GM12891 (cell line): ENCODE measurements at regions not wholly inside any gene's neighbourhood (a gene's known extent, or its start where the extent isn't known, plus 50 kb on each side); places are given as distances from the start of the nearest gene placed in this dataset.
"Not testable (repeated sequence)": the region's sequence is repeated elsewhere in the genome, so short reads cannot be mapped to it uniquely, and the experiment has no call there.

Source experiments
- DNase-seq: peaks from one replicate; pipeline ENCODE4 v3.0.0; 2011; ENCODE audit warnings: low spot score; ENCODE audit not compliant: insufficient read length
- FAIRE-seq: peaks from 2 replicates; lab custom pipeline; 2011; peaks lifted over from hg19 to GRCh38; lab: Jason Lieb, UNC
- PAX5 ChIP-seq: IDR thresholded peaks from 2 replicates; pipeline ENCODE4 v1.6.1; 2011; ENCODE audit warnings: low read length, moderate library complexity, mild to moderate bottlenecking; ENCODE audit not compliant: insufficient read depth, severe bottlenecking
- POLR2A ChIP-seq: IDR thresholded peaks from 2 replicates; pipeline ENCODE4 v1.6.1; 2011; ENCODE audit warnings: low read depth, low read length, control low read depth
- POLR2AphosphoS5 ChIP-seq: IDR thresholded peaks from 2 replicates; pipeline ENCODE4 v1.6.1; 2011; ENCODE audit warnings: low read depth, low read length, control low read depth
- POU2F2 ChIP-seq: IDR thresholded peaks from 2 replicates; pipeline ENCODE4 v1.6.1; 2011; ENCODE audit warnings: low read depth, mild to moderate bottlenecking, control low read depth, low read length, moderate library complexity
- SPI1 ChIP-seq: IDR thresholded peaks from 2 replicates; pipeline ENCODE4 v1.6.1; 2011; ENCODE audit warnings: low read depth, low read length, control low read depth
- TAF1 ChIP-seq: IDR thresholded peaks from 2 replicates; pipeline ENCODE4 v1.6.1; 2011; ENCODE audit warnings: low read depth, low read length, control low read depth

DNA sequence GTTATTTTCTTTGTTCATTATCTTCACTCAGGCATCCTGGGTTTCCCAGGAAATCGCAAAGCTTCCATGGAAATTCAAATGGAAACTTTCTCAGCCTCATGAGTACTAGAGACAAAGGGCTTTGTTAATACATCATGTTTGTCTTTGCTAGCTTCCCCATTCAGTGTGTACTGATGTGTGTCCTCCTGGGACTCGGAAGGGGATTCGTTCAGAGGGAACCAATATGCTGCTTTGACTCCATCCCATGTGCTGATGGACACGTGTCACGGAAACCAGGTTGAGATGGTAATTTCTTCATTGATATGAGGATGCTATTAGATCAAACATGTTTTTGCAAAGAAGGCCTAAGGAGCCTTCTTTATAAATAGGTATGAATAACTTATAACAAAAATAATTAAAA lies 87.0 kb upstream of the KCNAB1 start:
- no peak for FAIRE-seq
- DNase-seq = no peak
- no peak for TF ChIP-seq PAX5
- no peak for TF ChIP-seq POLR2AphosphoS5
- no peak for TF ChIP-seq SPI1
- TF ChIP-seq POU2F2 = no peak
- no peak for TF ChIP-seq POLR2A
- TF ChIP-seq TAF1 = no peak

DNA sequence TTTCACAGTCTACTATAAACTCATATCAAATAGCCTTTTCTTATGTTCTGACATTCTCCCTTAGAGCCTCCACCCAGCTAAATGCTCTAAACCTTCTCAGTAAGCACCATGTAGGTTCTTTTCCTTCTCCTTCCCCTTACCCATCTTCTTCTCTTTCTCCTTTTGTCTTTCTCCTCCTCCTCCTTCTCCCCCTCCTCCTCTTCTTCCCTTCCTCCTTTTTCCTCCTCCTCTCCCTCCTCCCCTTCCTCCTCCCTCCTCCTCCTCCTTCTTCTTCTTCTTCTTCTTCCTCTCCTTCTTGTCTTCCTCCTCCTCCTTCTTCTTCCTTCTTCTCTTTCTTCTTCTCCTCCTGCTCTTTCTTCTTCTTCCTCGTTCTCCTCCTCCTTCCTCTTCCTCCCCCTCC lies 85.2 kb upstream of the KCNAB1 start:
- DNase-seq (no peak), FAIRE-seq (no peak)
- TF ChIP-seq PAX5 (no peak), TAF1 (no peak), POLR2A (no peak), POU2F2 (no peak), SPI1 (no peak), POLR2AphosphoS5 (no peak)

GRCh38 chr3:156036258-156037053 lies 83.9 kb upstream of the KCNAB1 start:
- FAIRE-seq (no peak), DNase-seq (no peak)
- TF ChIP-seq SPI1 (no peak), POU2F2 (no peak), POLR2A (no peak), POLR2AphosphoS5 (no peak), TAF1 (no peak), PAX5 (no peak)

DNA sequence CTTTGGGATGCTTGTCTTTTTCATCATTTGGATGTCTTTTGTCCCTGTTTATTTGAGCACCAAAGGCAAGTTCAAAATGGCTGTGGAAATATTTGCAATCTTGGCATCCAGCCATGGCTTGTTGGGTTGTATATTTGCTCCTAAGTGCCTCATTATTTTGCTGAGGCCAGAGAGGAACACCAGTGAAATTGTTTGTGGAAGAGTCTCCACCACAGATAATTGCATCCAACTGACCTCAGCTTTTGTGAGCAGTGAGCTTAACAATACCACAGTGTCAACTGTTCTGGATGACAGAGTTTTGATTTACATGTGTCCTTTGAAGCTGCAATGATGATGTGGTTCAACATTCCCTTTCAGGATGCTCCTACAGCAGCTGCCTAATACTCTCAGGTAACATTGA lies 83.0 kb upstream of the KCNAB1 start:
- DNase-seq (no peak), FAIRE-seq (no peak)
- TF ChIP-seq PAX5 = no peak

- DNase-seq = no peak
- TF ChIP-seq PAX5 = no peak
- FAIRE-seq = no peak
Measured at GRCh38 chr3:156038869-156039268, 81.5 kb upstream of the KCNAB1 start.

GRCh38 chr3:156040041-156040440 lies 80.3 kb upstream of the KCNAB1 start:
- FAIRE-seq (no peak), DNase-seq (no peak)

DNA sequence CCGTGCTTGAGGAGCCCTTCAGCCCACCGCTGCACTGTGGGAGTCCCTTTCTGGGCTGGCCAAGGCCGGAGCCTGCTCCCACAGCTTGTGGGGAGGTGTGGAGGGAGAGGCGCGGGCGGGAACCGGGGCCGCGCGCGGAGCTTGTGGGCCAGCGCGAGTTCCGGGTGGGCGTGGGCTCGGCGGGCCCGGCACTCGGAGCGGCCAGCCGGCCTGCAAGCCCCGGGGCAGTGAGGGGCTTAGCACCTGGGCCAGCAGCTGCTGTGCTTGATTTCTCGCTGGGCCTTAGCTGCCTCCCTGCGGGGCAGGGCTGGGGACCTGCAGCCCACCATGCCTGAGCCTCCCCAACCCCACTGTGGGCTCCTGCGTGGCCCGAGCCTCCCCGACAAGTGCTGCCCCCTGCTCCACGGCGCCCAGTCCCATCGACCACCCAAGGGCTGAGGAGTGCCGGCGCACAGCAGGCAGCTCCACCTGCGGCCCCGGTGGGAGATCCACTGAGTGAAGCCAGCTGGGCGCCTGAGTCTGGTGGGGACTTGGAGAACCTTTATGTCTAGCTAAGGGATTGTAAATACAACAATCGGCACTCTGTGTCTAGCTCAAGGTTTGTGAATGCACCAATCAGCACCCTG lies 79.0 kb upstream of the KCNAB1 start:
- FAIRE-seq = not testable (repeated sequence)

More at GRCh38 chr3:156040041-156040440, 80.3 kb upstream of the KCNAB1 start:
- no peak for TF ChIP-seq SPI1
- no peak for TF ChIP-seq POLR2AphosphoS5
- TF ChIP-seq TAF1 = no peak
- TF ChIP-seq POLR2A = no peak
- no peak for TF ChIP-seq POU2F2
- no peak for TF ChIP-seq PAX5

DNA sequence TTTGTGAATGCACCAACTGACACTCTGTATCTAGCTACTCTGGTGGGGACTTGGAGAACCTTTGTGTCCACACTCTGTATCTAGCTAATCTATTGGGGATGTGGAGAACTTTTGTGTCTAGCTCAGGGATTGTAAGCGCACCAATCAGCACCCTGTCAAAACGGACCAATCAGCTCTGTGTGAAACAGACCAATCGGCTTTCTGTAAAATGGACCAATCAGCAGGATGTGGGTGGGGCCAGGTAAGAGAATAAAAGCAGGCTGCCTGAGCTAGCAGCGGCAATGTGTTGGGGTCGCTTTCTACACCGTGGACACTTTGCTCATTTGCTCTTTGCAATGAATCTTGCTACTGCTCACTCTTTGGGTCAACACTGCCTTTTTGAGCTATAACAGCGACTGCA lies 78.5 kb upstream of the KCNAB1 start:
- not testable (repeated sequence) for DNase-seq, FAIRE-seq

More for the DNA sequence above, 79.0 kb upstream of the KCNAB1 start:
- not testable (repeated sequence) for DNase-seq

DNA sequence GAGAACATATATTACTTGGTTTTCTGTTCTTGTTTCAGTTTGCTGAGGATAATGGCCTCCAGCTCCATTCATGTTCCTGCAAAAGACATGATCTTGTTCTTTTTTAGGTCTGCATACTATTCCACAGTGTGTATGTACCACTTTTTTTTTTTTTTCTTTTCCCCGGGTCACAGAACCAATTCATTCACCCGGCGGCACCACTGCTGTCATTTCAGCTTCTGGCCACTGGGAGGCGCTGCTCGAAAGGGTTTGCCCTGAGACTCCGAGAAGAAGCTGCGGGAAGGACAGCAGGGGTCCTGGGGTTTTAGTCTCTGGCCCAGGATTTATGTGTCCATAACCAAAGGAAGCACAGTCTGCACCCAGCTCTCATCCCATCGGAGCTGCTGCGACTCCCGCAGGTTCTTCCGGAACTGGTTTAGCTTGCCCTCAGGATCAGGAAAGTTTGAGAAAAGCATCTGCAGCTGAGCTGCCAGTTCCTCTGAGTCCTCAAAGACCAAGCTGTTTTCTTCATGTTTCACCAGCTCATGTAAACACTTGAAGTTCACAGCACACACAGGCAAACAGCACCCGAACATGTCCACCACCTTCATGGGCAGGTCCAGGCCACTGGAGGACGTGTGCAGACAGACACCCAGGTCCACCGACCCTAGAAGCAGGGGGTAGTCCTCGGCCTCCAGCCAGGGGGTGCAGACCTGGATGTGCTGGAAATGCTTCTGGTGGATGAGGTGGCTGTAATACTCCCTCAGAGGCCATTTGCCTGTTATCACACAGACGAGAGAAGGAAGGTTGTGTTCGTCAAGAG lies 76.3 kb upstream of the KCNAB1 start:
- not testable (repeated sequence) for FAIRE-seq, DNase-seq

DNA sequence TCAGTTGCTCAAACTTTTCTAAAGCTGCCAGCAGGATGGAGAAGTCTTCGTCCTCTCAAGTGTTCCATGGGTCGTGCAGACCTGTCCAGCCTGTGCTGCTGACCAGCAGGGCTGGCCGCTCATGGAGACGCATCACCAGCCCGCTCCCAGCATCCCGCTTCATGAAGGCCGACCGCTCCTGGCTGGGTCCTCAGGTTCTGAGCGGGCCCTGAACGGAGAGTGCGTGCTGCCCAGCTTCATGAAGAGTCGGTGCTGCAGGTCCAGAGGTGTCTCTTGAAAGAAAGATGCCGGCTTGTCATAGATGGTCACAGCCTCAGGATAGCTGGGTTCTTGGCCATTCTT lies 75.8 kb upstream of the KCNAB1 start:
- FAIRE-seq (no peak), DNase-seq (no peak)
- TF ChIP-seq PAX5 = no peak
- no peak for TF ChIP-seq TAF1

- DNase-seq, FAIRE-seq: not testable (repeated sequence)
Measured at GRCh38 chr3:156048483-156048882, 71.9 kb upstream of the KCNAB1 start.
